Esophagus muscularis mucosa (tissue), 4 donors: ENCODE measurements at regions not wholly inside any gene's neighbourhood (a gene's known extent, or its start where the extent isn't known, plus 50 kb on each side); places are given as distances from the start of the nearest gene placed in this dataset.

Source experiments
- DNase-seq: peaks from one replicate; pipeline ENCODE4 v3.0.0-alpha.2; 2017; ENCODE audit errors: extremely low spot score
- H3K27ac ChIP-seq, 4 donors: fragments of 200-600 bp; sonication (generic); replicated peaks in 1 of 4; 1 replicate in 3 of 4; 2 replicates in 1 of 4; pipeline ENCODE4 v1.5.1; 2016 to 2019; ENCODE audit warnings: mild to moderate bottlenecking in 1 of 4
- H3K27me3 ChIP-seq, 4 donors: fragments of 200-600 bp; sonication (generic); one replicate each; pipeline versions ENCODE4 v1.5.1 to v1.6.0; 2016 to 2019
- H3K36me3 ChIP-seq, 4 donors: fragments of 200-600 bp; sonication (generic); one replicate each; pipeline ENCODE4 v1.5.1; 2016 to 2019
- H3K4me1 ChIP-seq, 4 donors: fragments of 200-600 bp; sonication (generic); one replicate each; pipeline ENCODE4 v1.5.1; 2016 to 2019
- H3K4me3 ChIP-seq, 4 donors: fragments of 200-600 bp; sonication (generic); 1 replicate in 2 of 4; 2 replicates in 2 of 4; pipeline ENCODE4 v1.5.1; 2016 to 2019; ENCODE audit warnings: mild to moderate bottlenecking in 4 of 4, moderate library complexity in 1 of 4
- H3K9me3 ChIP-seq, 4 donors: fragments of 200-600 bp; sonication (generic); 1 replicate in 3 of 4; 2 replicates in 1 of 4; pipeline ENCODE4 v1.5.1; 2016 to 2019
- EP300 ChIP-seq: sonication (generic); formaldehyde crosslinking; IDR thresholded peaks from one replicate; pipeline ENCODE4 v1.6.1; 2017; ENCODE audit warnings: antibody characterized with exemption
- POLR2A ChIP-seq: fragments of 450-650 bp; IDR thresholded peaks from one replicate; pipeline ENCODE4 v1.6.1; 2017; ENCODE audit warnings: antibody characterized with exemption, moderate library complexity, mild to moderate bottlenecking, low read depth
- POLR2AphosphoS5 ChIP-seq, 2 donors: sonication (generic); formaldehyde crosslinking; IDR thresholded peaks; one replicate each; pipeline ENCODE4 v1.6.1; 2017; ENCODE audit warnings: antibody characterized with exemption in 2 of 2
- WGBS: methylation state at CpG from one replicate; pipeline ENCODE4 v1.1.5; 2018; 5-methylcytosine and 5-hydroxymethylcytosine counted together
- intact Hi-C: fragments of 100-400 bp; cut with DNase I; formaldehyde crosslinking; loops from one replicate; pipeline ENCODE4 v1.15.1; 2023
- TF ChIP-seq, protein P1 (sequence below), 3 experiments: fragments of 200-600 bp in 2 of 3; fragments of 450-650 bp in 1 of 3; sonication (generic) in 2 of 3; IDR thresholded peaks; one replicate each; pipeline ENCODE4 v1.5.1; 2017 to 2019; ENCODE audit warnings: antibody characterized with exemption in 3 of 3, mild to moderate bottlenecking in 2 of 3, moderate library complexity in 1 of 3

DNA sequence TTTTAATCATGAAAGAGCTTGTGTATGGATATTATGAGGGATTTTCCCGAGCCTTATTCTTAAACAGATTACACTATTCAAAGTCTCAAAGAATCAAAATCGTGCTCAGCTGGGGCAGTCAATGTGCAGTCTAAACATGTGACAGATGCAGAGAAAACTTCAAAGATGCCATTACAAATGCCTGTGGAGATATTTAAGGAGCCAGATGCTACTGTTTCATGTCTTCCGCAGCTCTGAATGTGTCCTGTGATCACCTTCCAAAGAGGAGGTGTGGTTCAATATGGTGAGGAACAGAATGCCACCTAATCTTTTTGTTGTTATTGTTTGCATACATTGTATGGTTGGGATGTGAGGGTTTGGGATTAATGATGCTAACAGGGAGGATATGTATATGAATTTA lies 593.3 kb upstream of the ARRDC3 start:
- Histone ChIP-seq H3K4me3 (no peak overlapping the region), H3K27me3 (no peaks in the 10 kb centered on the region), H3K4me1 (no peaks in the 10 kb centered on the region), H3K36me3 (no peaks in the 10 kb centered on the region), H3K9me3 (no peaks in the 10 kb centered on the region), H3K27ac (no peak overlapping the region)
- WGBS = 59% methylated on average over 3 of the region's 3 CpGs
- TF ChIP-seq EP300 = no peak
- no peak for TF ChIP-seq POLR2AphosphoS5 (IDR thresholded peaks at IDR 0.05)
- TF ChIP-seq, protein P1, sequence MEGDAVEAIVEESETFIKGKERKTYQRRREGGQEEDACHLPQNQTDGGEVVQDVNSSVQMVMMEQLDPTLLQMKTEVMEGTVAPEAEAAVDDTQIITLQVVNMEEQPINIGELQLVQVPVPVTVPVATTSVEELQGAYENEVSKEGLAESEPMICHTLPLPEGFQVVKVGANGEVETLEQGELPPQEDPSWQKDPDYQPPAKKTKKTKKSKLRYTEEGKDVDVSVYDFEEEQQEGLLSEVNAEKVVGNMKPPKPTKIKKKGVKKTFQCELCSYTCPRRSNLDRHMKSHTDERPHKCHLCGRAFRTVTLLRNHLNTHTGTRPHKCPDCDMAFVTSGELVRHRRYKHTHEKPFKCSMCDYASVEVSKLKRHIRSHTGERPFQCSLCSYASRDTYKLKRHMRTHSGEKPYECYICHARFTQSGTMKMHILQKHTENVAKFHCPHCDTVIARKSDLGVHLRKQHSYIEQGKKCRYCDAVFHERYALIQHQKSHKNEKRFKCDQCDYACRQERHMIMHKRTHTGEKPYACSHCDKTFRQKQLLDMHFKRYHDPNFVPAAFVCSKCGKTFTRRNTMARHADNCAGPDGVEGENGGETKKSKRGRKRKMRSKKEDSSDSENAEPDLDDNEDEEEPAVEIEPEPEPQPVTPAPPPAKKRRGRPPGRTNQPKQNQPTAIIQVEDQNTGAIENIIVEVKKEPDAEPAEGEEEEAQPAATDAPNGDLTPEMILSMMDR (IDR thresholded peaks at IDR 0.05) = no peak
- no peak for TF ChIP-seq POLR2A
- intact Hi-C loops = no loop called here
- DNase-seq = no peak

GRCh38 chr5:91963166-91963565 lies 580.0 kb upstream of the ARRDC3 start:
- no peak for DNase-seq
- H3K36me3 ChIP-seq = no peaks in the 10 kb centered on the region
- no peaks in the 10 kb centered on the region for H3K4me1 ChIP-seq
- TF ChIP-seq, protein P1 (IDR thresholded peaks at IDR 0.05) = no peak
- no peaks in the 10 kb centered on the region for H3K27me3 ChIP-seq
- intact Hi-C loops = no loop called here
- H3K9me3 ChIP-seq = peaks cover 0 to 8% (median 0%) of the 10 kb centered on the region in 4 donors
- WGBS = 79% methylated on average over 1 of the region's 1 CpG
- H3K27ac ChIP-seq = no peak overlapping the region
- no peak overlapping the region for H3K4me3 ChIP-seq

DNA sequence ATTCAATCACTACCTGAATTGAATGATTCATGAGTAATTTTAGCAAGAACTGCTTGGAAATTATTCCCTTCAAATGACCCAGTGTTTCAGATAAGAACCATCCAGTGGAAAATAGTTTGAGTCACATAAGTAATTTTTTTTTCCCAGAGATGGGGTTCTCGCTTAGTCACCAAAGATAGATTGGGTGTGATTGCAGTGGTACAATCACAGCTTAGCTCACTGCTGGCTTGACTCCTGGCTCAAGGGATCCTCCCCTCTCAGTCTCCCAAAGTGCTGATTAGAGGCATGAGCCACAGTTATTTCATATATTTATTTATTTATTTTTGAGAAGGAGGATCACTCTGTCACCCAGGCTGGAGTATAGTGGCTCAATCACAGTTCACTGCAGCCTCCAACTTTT lies 574.5 kb upstream of the ARRDC3 start:
- intact Hi-C loops = no loop called here
- TF ChIP-seq POLR2AphosphoS5 (IDR thresholded peaks at IDR 0.05) (no peak), EP300 (no peak), POLR2A (no peak)
- TF ChIP-seq, protein P1 (IDR thresholded peaks at IDR 0.05) = no peak
- Histone ChIP-seq H3K4me3 (no peak overlapping the region), H3K27ac (no peak overlapping the region), H3K9me3 (peaks cover 0 to 8% (median 0%) of the 10 kb centered on the region in 4 donors), H3K36me3 (no peaks in the 10 kb centered on the region), H3K27me3 (no peaks in the 10 kb centered on the region), H3K4me1 (peaks cover 0 to 3% (median 0%) of the 10 kb centered on the region in 4 donors)
- DNase-seq = no peak
- WGBS = 67% methylated on average over 1 of the region's 1 CpG

DNA sequence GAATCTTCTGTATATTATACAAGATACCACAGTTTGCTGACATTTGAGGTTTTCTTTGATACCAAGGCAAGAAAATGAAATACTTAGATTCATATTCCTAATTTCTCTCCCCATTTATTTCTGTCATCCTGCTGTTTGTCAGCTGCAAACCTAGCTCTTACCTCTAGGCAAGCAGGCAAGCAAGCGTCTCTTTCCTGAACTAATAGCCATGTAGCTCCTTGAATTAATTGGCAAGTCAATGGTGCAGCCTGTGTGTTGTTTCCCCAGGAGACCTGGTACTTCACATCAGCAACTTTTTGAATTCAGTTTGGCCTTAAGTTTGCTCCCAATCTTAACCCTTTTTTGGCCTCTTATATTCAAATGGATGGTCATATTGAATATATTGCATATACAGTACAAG lies 573.6 kb upstream of the ARRDC3 start:
- Histone ChIP-seq H3K36me3 (no peaks in the 10 kb centered on the region), H3K4me1 (peaks cover 0 to 3% (median 0%) of the 10 kb centered on the region in 4 donors), H3K9me3 (no peaks in the 10 kb centered on the region), H3K27me3 (no peaks in the 10 kb centered on the region), H3K27ac (no peak overlapping the region), H3K4me3 (no peak overlapping the region)
- 95% methylated on average over 1 of the region's 1 CpG for WGBS
- intact Hi-C loops = no loop called here
- no peak for DNase-seq
- TF ChIP-seq POLR2A (no peak), POLR2AphosphoS5 (IDR thresholded peaks at IDR 0.05) (no peak), EP300 (no peak)
- TF ChIP-seq, protein P1 (IDR thresholded peaks at IDR 0.05) = no peak

DNA sequence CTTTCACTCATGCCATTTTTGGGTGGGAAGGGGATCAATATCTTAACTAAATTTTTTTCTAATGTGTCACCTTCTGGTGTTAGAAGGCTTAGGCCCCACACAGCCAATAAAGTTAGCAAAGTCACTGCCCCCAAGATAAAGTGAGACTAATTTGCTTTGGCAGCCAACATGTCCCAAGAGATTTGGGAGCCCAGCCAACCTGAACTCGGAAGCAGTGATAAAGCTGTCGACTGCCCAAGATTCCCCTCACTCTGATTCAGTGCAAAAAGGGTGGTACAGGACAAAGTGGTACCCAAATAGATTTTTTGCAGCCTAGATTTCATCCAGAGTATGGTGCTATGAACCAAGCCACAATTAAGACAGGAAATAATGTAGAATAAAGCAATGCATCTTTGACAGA lies 572.5 kb upstream of the ARRDC3 start:
- TF ChIP-seq POLR2A = no peak
- TF ChIP-seq, protein P1 (IDR thresholded peaks at IDR 0.05) = no peak
- no peak for TF ChIP-seq EP300
- no peak for TF ChIP-seq POLR2AphosphoS5 (IDR thresholded peaks at IDR 0.05)
- H3K4me1 ChIP-seq = peaks cover 0 to 3% (median 0%) of the 10 kb centered on the region in 4 donors
- H3K27ac ChIP-seq = no peak overlapping the region
- H3K27me3 ChIP-seq = no peaks in the 10 kb centered on the region
- H3K36me3 ChIP-seq = no peaks in the 10 kb centered on the region
- no peak overlapping the region for H3K4me3 ChIP-seq
- DNase-seq = no peak
- 24% methylated on average over 2 of the region's 2 CpGs for WGBS
- intact Hi-C loops = no loop called here
- no peaks in the 10 kb centered on the region for H3K9me3 ChIP-seq
